ENCODE measurements at regions not wholly inside any gene's neighbourhood (a gene's known extent, or its start where the extent isn't known, plus 50 kb on each side); places are given as distances from the start of the nearest gene placed in this dataset.
"Not testable (repeated sequence)": the region's sequence is repeated elsewhere in the genome, so short reads cannot be mapped to it uniquely, and the experiment has no call there.

DNA sequence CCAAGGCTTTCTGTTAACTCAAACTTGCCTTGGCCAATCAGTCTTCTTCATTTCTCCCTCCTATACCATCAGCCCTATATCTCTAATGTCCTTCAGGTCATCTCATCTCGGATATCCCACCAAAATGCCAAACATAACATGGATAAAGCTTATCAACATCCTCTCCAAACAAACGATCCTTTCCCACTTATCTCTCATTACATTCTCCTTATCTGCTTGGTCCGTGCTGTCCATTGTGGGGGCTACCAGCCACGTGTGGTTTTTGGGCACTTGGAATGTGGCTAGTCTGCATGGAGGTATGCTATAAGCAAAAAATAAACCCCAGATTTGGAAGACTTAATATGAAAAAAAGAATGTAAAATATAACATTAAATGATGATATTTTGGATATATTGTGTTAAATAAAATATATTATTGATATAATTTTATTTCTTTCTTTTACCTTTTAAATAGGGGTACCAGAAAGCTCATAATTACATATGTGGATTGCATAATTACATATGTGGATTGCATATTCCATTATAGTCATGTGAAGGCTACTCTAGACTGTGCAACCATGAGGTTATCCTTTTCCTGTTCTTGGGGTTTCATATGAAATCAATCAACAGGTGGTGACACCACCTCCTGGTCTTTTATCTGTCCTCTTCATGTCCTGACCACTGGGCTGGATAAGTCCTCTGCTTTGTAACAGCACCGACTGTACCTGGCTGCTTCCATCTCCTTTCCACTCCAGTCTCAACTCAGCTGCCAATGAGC, 123.0 kb downstream of the CD83 start:
- no peaks in the 10 kb centered on the region for H3K36me3 ChIP-seq (ENCODE audit: control insufficient read depth, low read depth, low read length)
- no peak overlapping the region for H3K4me3 ChIP-seq (ENCODE audit: low read length)
- H3K4me1 ChIP-seq (ENCODE audit: control insufficient read depth, low read depth, low read length): no peaks in the 10 kb centered on the region
- no peaks in the 10 kb centered on the region for H3K9me3 ChIP-seq (ENCODE audit: control insufficient read depth, low read depth, low read length)
- no peak overlapping the region for H3K9ac ChIP-seq (ENCODE audit: low read length)
- H3K27ac ChIP-seq (ENCODE audit: low read length): no peak overlapping the region
- H3K27me3 ChIP-seq (ENCODE audit: control insufficient read depth, insufficient read depth, low read length): no peaks in the 10 kb centered on the region

DNA sequence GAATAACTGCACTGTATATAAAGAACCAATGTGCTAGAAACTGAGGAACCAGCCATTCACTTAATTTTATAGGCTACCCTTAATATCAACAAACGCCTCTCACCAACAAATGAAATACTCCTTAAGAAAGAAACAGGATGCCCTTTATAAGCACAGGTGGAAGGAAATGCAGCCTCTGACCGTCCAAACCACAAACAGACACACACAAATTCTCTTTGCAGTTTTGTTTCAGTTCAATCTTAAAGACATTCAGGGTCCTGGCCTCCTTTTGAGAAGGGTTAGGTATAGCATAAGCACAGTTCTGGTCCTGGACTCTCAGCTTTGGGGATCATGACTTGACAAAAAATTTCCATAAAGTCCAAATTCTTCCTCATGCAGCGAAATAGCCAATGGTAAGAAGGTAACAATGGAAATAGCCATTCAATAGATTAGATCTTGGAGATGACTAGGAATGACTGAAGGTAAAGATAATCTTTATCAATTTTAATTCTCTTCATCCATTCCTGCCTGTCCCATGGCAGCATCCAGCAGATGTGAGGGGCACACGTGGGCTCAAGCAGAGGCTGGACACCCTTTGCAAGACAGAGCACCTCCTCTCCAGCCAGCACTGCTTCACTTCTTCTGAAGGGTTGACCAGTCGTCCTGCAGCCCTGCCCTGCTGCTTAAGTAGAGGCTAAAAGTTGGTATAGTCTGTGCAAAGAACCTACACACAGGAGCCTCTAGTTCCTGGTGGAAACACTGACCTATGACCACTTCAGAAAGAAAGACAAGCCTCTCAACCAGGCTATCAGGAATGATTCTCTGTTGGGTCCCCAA, 123.9 kb downstream of the CD83 start:
- Histone ChIP-seq H3K4me3 (ENCODE audit: low read length) (no peak overlapping the region), H3K9ac (ENCODE audit: low read length) (no peak overlapping the region), H3K4me1 (ENCODE audit: control insufficient read depth, low read depth, low read length) (no peaks in the 10 kb centered on the region), H3K9me3 (ENCODE audit: control insufficient read depth, low read depth, low read length) (no peaks in the 10 kb centered on the region), H3K36me3 (ENCODE audit: control insufficient read depth, low read depth, low read length) (no peaks in the 10 kb centered on the region), H3K27ac (ENCODE audit: low read length) (no peak overlapping the region), H3K27me3 (ENCODE audit: control insufficient read depth, insufficient read depth, low read length) (no peaks in the 10 kb centered on the region)

DNA sequence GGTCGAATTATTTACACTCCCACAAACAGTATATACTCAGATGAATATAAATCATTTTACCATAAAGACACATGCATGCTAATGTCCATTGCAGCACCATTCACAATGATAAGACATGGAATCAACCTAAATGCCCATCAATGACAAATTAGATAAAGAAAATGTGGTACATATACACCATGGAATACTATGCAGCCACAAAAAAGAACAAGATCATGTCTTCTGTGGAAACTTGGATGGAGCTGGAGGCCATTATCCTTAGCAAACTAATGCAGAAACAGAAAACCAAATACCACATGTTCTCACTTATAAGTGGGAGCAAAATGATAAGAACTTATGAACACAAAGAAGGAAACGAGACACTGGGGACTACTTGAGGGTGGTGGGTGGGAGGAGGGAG, 125.3 kb downstream of the CD83 start:
- H3K27me3 ChIP-seq (ENCODE audit: control insufficient read depth, insufficient read depth, low read length); H3K4me3 ChIP-seq (ENCODE audit: low read length); H3K27ac ChIP-seq (ENCODE audit: low read length); H3K9ac ChIP-seq (ENCODE audit: low read length); H3K36me3 ChIP-seq (ENCODE audit: control insufficient read depth, low read depth, low read length); H3K4me1 ChIP-seq (ENCODE audit: control insufficient read depth, low read depth, low read length); H3K9me3 ChIP-seq (ENCODE audit: control insufficient read depth, low read depth, low read length): not testable (repeated sequence)

DNA sequence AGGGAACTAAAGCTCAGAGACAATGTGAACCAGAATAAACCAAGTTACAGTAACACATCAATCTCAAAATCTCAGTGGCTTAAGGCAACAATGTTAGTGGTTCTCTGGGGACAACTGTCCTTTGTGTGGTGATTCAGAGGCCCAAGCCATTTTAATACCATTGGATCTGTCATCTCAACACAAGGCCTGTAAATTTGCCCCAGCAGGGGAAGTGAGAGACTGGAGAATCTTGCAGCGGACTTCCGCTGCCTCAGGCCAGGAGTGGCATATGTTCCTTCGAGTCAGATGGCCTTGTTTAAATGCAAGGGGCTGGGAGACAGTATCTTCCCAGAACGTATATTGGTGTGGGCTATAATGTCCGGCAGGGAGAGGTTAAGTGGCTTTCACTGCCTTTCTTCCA, 126.0 kb downstream of the CD83 start:
- Histone ChIP-seq H3K4me1 (ENCODE audit: control insufficient read depth, low read depth, low read length) (no peaks in the 10 kb centered on the region), H3K9me3 (ENCODE audit: control insufficient read depth, low read depth, low read length) (no peaks in the 10 kb centered on the region), H3K27me3 (ENCODE audit: control insufficient read depth, insufficient read depth, low read length) (no peaks in the 10 kb centered on the region), H3K4me3 (ENCODE audit: low read length) (no peak overlapping the region), H3K36me3 (ENCODE audit: control insufficient read depth, low read depth, low read length) (no peaks in the 10 kb centered on the region), H3K27ac (ENCODE audit: low read length) (no peak overlapping the region), H3K9ac (ENCODE audit: low read length) (no peak overlapping the region)

DNA sequence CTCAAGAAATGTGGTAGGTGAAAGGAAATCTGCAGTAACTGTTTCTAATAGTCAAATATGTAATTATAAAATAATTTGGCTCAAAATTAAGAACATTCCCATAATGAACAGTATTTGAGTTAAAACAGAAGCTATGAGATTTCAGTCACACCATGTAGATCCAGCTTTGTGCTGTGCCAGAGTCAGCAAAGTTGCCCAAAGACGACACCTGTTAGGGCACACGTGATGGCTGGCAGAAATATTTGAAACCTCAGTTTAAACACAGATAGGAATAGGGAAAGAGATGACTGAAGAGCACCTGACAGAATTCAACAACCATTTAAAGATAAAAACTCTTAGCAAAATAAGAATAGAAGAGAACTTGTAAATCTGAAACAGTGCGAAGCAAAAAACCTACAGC, 129.3 kb downstream of the CD83 start:
- Histone ChIP-seq H3K36me3 (ENCODE audit: control insufficient read depth, low read depth, low read length) (no peaks in the 10 kb centered on the region), H3K4me3 (ENCODE audit: low read length) (no peak overlapping the region), H3K4me1 (ENCODE audit: control insufficient read depth, low read depth, low read length) (no peaks in the 10 kb centered on the region), H3K27me3 (ENCODE audit: control insufficient read depth, insufficient read depth, low read length) (no peaks in the 10 kb centered on the region), H3K27ac (ENCODE audit: low read length) (no peak overlapping the region), H3K9me3 (ENCODE audit: control insufficient read depth, low read depth, low read length) (no peaks in the 10 kb centered on the region), H3K9ac (ENCODE audit: low read length) (no peak overlapping the region)

DNA sequence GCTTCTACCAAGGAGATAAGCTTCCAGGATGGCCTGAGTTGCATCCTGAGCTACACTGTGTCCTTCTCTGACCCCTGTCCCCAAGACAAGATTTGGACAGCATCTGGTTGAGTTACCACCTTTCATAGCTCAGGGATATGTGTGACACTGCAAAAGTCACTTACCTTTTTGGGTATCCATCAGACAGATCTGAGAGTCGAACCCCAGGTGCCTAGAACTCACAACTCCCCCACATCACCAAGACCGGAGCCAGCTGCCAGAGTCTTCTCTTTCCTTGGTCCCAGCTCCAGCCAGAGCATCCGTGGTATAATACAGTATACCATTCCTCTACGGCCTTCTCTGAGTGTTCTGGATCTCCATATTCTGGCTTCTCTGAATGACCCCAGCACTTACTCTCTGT, 133.0 kb downstream of the CD83 start:
- Histone ChIP-seq H3K36me3 (ENCODE audit: control insufficient read depth, low read depth, low read length) (no peaks in the 10 kb centered on the region), H3K4me1 (ENCODE audit: control insufficient read depth, low read depth, low read length) (no peaks in the 10 kb centered on the region), H3K27ac (ENCODE audit: low read length) (no peak overlapping the region), H3K9me3 (ENCODE audit: control insufficient read depth, low read depth, low read length) (no peaks in the 10 kb centered on the region), H3K27me3 (ENCODE audit: control insufficient read depth, insufficient read depth, low read length) (no peaks in the 10 kb centered on the region), H3K9ac (ENCODE audit: low read length) (no peak overlapping the region), H3K4me3 (ENCODE audit: low read length) (no peak overlapping the region)

DNA sequence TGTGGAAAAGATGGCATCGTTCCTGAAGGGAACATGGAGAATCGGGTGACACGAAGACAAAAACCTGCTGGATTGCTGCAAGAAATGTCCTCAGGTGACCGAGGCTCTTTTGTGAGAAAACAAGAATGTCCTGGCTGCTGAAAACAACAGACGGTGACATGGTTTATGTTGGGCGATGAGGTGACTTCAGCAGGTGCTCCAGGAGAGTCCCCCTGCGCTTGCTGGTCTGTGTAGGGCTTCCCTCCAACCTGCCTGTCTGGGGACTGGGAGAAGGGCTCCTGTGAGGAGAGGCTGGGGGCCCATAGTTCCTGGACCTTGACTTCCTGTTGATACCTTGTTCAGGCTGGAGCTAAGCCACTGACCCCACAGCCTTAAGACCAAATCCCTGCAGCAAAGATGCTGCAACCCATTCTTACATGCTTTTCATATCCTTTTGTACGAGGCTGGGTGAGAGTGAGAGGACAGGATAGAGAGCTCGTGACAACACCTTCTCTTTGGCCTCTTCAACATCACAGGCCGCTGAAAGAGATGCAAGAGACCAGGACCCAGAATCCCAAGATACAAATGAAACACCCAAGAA, 134.8 kb downstream of the CD83 start:
- Histone ChIP-seq H3K4me1 (ENCODE audit: control insufficient read depth, low read depth, low read length) (no peaks in the 10 kb centered on the region), H3K27ac (ENCODE audit: low read length) (no peak overlapping the region), H3K4me3 (ENCODE audit: low read length) (no peak overlapping the region), H3K9me3 (ENCODE audit: control insufficient read depth, low read depth, low read length) (no peaks in the 10 kb centered on the region), H3K27me3 (ENCODE audit: control insufficient read depth, insufficient read depth, low read length) (no peaks in the 10 kb centered on the region), H3K36me3 (ENCODE audit: control insufficient read depth, low read depth, low read length) (no peaks in the 10 kb centered on the region), H3K9ac (ENCODE audit: low read length) (no peak overlapping the region)

DNA sequence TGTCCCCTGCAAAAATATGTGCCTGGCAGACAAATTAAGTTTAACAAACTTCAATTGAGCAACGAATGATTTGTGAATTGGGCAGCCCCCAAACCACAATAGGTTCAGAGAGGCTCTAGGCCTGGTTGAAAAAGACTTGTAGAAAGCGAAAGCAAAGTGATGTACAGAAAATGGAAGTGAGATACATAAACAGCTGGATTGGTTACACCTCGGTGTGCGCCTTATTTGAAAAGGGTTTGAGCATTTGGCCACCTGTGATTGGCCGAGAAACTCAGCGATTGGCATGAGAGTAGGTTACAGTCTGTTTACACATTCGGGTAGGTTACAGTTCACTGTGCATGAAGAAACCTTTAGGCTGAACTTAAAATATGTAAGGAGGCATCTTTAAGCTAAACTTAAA, 136.9 kb downstream of the CD83 start:
- no peak overlapping the region for H3K9ac ChIP-seq (ENCODE audit: low read length)
- no peak overlapping the region for H3K4me3 ChIP-seq (ENCODE audit: low read length)
- no peaks in the 10 kb centered on the region for H3K9me3 ChIP-seq (ENCODE audit: control insufficient read depth, low read depth, low read length)
- H3K36me3 ChIP-seq (ENCODE audit: control insufficient read depth, low read depth, low read length): no peaks in the 10 kb centered on the region
- no peaks in the 10 kb centered on the region for H3K27me3 ChIP-seq (ENCODE audit: control insufficient read depth, insufficient read depth, low read length)
- H3K27ac ChIP-seq (ENCODE audit: low read length): no peak overlapping the region
- H3K4me1 ChIP-seq (ENCODE audit: control insufficient read depth, low read depth, low read length): peaks cover 16% of the 10 kb centered on the region

DNA sequence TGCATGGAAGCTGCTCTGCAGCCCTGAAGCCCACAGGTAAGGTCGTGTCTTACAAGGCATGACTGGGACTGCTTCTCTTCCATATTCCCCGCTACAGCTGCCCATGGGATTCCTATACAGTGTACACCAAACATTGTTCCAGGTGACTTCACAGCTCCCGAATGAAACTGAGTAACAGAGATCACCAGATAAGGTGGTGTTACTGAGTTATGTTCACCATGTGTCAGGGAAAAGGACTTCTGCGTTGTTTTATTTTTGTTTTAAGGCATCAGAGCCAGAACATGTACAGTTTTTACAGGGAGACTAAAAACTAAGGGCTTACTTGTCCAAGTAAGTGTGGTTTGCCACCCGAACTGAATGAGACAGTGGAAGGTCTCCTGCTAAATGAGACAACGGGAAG, 138.3 kb downstream of the CD83 start:
- no peak overlapping the region for H3K9ac ChIP-seq (ENCODE audit: low read length)
- no peaks in the 10 kb centered on the region for H3K36me3 ChIP-seq (ENCODE audit: control insufficient read depth, low read depth, low read length)
- H3K27me3 ChIP-seq (ENCODE audit: control insufficient read depth, insufficient read depth, low read length): no peaks in the 10 kb centered on the region
- peaks cover 16% of the 10 kb centered on the region for H3K4me1 ChIP-seq (ENCODE audit: control insufficient read depth, low read depth, low read length)
- no peak overlapping the region for H3K27ac ChIP-seq (ENCODE audit: low read length)
- H3K9me3 ChIP-seq (ENCODE audit: control insufficient read depth, low read depth, low read length): no peaks in the 10 kb centered on the region
- H3K4me3 ChIP-seq (ENCODE audit: low read length): no peak overlapping the region

DNA sequence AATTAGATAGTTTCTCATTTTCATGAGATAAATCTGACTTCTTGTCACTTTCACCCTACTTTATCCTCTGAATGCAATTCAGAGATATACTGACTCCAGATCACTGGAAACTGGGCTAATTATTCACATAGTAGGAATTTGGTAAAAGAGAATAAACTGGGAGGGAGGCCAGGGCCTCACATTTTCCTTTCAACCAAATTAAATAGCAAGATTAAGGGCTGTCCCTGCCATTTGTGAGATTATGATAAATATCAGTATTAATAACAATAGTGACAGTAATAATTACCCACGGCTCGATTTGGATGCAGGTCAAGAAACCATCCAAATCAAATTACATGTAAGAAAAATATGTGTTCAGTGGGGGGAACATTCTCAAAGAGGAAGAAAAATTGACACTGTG, 140.5 kb downstream of the CD83 start:
- Histone ChIP-seq H3K27me3 (ENCODE audit: control insufficient read depth, insufficient read depth, low read length) (no peaks in the 10 kb centered on the region), H3K36me3 (ENCODE audit: control insufficient read depth, low read depth, low read length) (no peaks in the 10 kb centered on the region), H3K4me1 (ENCODE audit: control insufficient read depth, low read depth, low read length) (peaks cover 16% of the 10 kb centered on the region), H3K27ac (ENCODE audit: low read length) (no peak overlapping the region), H3K9ac (ENCODE audit: low read length) (no peak overlapping the region), H3K4me3 (ENCODE audit: low read length) (no peak overlapping the region), H3K9me3 (ENCODE audit: control insufficient read depth, low read depth, low read length) (no peaks in the 10 kb centered on the region)

DNA sequence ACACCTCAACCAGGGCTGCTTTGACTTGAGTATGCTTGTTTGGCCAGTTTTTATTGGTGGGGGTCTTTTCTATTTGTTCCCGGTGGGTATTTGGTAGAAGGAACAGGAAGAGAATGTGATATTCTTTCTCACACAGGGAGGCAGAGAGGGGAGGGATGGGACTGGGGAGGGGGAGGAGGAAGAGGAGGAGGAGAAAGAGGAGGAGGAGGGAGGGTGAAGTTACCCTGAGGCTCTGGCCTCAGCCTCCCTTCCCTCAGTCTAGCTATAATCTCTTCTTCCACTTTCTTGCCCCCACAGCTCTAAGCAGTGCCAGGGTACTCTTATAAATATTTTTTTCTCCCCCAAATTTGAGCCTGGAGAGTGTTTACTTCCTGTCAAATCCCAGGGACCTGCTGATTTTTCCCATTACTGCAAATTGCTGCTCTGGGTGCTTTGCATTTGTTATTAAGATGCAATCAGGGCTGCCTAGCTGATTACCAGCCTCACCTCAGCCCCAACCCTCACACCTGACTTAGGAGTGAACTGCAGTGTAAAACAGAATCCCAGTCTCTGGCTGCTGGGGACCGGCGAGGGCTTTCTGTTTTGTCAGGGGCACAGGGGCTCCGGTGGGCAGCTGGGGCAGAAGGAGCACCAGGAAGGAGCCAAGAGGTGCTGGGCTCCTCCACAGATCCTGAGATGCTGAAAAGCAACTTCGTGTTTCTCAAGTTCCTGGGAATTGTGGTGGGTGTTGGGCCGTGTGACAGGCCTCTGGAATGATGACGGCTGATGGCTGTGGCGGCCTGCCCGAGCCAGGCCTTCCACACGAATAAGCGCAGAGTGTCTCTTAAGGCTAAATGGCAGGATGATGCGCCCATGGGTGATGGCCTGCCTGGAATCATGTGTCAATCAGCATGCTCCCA, 141.4 kb downstream of the CD83 start:
- no peak overlapping the region for H3K27ac ChIP-seq (ENCODE audit: low read length)
- H3K36me3 ChIP-seq (ENCODE audit: control insufficient read depth, low read depth, low read length): no peaks in the 10 kb centered on the region
- H3K4me3 ChIP-seq (ENCODE audit: low read length): no peak overlapping the region
- H3K27me3 ChIP-seq (ENCODE audit: control insufficient read depth, insufficient read depth, low read length): no peaks in the 10 kb centered on the region
- H3K4me1 ChIP-seq (ENCODE audit: control insufficient read depth, low read depth, low read length): peaks cover 16% of the 10 kb centered on the region
- peaks cover 6% of the 10 kb centered on the region for H3K9me3 ChIP-seq (ENCODE audit: control insufficient read depth, low read depth, low read length)
- H3K9ac ChIP-seq (ENCODE audit: low read length): no peak overlapping the region

All from iPS-18a (cell line).